ENCODE measurements at regions not wholly inside any gene's neighbourhood (a gene's known extent, or its start where the extent isn't known, plus 50 kb on each side); places are given as distances from the start of the nearest gene placed in this dataset.

DNA sequence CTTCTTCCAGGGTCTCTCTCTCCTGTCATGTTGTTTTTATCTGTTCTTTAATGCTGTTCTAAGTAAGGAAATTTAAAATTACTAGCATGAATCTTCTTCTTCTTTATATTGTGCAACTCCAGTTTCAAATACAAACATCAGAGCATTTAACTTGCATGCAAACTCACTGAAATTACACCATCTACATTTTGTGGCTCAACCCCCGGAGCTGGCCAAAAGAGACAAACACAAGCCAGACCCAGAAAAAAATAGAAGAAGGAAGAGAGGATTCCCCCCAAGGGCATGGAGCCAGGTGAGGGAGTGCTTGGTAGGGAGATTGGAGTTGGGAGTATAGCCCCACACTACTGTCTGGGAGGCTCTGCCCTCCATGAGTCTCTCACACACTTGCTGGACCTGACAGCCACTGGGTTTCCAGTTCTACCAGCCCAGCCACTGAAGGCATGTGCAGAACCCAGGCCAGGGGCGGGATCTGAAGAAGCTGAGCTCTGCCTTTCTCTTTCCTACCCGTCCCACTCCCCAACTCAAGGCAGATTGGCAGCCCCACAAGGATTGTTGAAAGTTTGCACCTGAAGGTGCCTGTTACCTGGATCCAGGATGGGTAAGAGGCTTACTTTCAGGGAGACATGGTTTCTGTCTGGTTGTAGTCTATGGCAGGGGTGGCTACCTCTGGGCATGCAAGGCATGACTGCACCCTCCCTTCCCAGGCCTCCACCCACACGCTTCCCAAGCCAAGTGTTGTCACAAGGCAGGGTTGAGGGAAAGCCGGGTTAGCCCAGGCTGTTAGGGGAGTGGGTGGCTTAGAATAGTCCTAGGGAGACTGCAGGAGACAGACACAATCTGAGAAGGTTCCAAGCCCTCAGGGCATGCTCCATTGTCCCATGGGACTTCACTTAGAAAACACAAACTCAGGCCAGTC, 297.2 kb downstream of the TGFB2 start:
- DNase-seq (no peak), ATAC-seq (no peak)

DNA sequence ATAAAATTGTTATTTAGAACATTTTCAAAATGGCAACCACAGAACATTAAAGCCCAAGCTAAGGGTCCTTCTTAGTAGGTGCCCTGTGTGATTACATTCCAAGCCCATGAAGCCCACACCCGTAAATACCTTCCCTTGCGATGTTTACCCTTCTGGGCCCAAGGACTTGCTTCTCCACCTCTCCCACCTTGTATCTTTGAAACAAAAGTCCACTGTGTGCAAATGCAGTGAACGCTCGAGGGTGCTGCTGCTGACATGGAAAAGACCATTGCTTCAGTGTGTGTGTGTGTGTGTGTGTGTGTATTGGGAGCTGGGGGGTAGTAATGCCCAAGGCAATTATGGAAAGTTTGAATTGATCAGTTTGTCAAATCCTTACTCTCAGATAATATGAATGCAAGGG, 298.1 kb downstream of the TGFB2 start:
- ATAC-seq (no peak), DNase-seq (no peak)

GRCh38 chr1:218643926-218644325, 298.8 kb downstream of the TGFB2 start:
- DNase-seq, result no peak

DNA sequence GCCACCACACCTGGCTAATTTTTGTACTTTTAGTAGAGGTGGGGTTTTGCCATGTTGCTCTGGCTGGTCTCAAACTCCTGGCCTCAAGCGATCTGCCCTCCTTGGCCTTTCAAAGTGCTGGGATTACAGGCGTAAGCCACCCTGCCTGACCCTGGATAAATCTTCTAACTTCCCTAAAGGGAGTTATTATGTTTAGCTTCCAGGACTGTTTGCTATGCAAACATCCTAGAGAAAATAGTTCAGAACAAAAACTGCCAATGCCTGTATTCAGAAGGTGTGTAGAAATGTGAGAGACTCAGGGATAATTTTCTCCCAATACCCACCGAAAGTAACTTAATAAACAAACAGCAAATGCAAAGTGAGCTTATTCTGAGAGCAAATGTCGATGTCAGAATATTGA, 301.2 kb downstream of the TGFB2 start:
- DNase-seq, result no peak
- ATAC-seq, result no peak

More at GRCh38 chr1:218643926-218644325, 298.8 kb downstream of the TGFB2 start:
- ATAC-seq, result no peak

GRCh38 chr1:218656301-218657037, 311.3 kb downstream of the TGFB2 start:
- ATAC-seq, result no peak
- no peak for DNase-seq

GRCh38 chr1:218658269-218658668, 313.1 kb downstream of the TGFB2 start:
- ATAC-seq (no peak), DNase-seq (no peak)

DNA sequence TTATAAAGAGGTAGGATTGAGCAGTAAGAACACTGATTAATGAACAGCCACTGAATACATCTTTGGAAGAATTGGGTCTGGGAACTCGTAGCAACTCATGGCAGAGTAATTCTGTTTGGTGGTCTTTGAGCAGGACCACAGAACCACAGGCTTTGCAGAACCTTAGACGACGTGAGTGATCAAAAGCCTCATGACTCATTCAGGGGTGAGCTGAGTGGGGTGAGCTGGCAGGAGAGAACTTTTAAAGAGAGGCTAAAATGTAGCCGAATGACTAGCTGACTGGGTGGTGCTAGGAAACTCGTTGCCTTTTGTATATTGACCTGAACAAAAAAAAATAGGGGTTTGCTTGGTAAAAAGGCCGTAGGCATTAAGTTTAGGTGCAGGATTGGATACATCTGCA, 313.8 kb downstream of the TGFB2 start:
- no peak for DNase-seq
- no peak for ATAC-seq

DNA sequence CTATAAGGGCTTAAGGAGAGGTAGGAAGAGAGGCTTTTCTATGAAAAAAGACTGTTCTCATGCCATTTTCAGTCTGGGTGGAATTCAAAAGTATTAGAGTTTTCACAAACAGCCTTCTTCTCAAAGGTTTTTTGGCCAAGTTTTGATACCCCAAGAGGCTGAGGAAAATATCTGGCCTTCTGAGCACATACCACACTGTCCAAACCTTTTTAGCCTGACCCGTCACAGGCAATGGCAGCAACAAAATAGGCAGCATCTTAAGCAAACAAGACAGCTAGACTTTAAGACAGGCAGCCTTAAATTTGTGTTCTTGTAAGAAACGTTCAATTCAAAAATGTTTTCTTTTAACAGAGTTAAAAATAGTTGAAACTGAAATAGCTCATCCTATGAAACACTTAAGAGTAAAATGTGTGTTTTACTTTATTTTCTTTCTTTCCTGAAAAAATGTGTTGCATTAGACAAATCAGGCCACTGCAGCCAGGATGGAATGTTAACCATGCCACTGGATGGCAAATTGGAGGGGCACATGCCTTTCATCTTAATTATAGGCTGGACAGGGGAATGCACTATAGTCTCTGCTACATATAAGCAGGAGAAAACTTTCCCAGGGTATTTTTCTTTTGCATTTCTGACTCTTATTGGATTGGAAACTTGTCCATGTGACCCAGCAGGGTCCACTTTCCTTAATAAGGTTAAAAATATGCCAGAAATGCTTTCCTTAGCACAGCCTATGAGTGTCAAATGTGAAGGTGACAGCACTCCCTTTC, 315.0 kb downstream of the TGFB2 start:
- no peak for DNase-seq
- ATAC-seq, result no peak

DNA sequence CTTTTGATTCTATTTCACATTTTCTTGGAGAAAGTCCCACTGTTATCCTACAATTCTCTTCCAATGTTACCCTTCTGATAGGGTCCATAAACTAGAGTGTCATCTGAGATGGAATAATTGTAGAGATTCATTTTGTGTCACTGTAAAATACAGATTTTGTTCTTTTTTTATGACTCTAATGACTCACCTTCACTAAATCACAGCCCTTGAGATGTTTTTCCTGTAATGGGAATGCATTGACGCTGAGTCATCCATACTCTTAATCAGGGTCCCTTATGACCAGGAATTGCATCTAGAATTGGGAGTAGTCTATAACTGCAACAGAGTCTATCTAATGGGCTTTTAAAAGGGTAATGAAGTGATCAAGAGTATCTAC, 315.5 kb downstream of the TGFB2 start:
- ATAC-seq (no peak), DNase-seq (no peak)

DNA sequence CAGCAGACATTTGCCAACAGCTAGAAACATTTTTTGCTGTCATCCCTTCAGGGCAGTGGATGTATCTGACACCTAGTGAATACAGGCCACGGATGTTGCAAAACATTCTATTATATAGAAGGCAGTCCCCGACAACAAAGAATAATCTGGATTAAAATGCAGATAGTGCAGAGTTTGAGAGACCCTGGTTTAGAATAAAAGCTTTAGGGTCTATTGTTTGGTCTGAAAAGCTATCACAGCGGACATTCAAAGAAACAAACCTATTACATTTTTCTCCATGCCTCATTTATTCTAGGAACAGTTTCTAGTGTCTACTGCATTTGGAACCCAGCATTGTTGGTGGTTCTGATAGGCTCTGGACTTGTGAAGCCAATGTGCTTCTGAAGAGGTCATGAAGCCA, 316.3 kb downstream of the TGFB2 start:
- ATAC-seq (no peak), DNase-seq (no peak)

DNA sequence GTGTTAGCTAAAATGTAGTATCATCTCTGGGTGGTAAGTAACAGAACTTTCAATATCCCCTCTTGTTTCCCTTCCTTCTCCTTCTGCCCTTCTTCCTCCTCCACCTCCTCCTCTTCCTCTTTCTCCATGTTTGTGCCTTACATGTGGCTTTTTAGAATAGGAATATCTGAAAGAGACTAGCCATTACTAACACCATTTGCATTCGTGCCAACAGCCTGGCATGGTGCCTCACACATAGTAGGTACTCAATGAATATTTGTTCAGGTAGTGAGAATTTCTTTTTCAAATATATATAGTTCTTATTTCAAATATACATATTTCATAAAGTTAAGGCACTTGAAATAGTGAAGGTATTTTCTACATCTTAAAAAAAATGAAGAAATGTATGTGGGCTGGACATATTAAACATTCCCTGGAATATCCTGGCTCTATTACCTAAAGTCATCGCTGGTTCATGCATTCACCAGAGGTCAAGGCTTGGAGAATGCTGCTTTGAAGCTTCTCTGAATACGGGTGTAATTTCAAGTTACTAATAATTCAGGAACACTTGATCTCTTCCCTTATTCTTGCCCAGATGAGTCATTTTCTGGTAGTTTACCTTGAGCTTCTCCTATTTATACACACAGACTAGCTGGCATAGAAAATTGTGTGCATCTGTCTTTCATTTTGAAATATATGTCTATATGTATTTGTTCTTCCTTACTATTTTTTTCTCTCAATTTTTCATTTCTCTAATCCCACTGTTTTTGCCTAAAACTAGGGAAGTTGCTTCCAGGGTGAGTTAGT, 319.4 kb downstream of the TGFB2 start:
- no peak for ATAC-seq
- no peak for DNase-seq

- no peak for DNase-seq
- no peak for ATAC-seq
These were observed 320.1 kb downstream of the TGFB2 start for GRCh38 chr1:218665221-218665620.

- ATAC-seq (no peak), DNase-seq (no peak)
These were observed 321.1 kb downstream of the TGFB2 start for GRCh38 chr1:218666263-218666662.

GRCh38 chr1:218667781-218668516, 322.8 kb downstream of the TGFB2 start:
- ATAC-seq, result no peak
- DNase-seq, result no peak

GRCh38 chr1:218669431-218669830, 324.3 kb downstream of the TGFB2 start:
- no peak for DNase-seq

DNA sequence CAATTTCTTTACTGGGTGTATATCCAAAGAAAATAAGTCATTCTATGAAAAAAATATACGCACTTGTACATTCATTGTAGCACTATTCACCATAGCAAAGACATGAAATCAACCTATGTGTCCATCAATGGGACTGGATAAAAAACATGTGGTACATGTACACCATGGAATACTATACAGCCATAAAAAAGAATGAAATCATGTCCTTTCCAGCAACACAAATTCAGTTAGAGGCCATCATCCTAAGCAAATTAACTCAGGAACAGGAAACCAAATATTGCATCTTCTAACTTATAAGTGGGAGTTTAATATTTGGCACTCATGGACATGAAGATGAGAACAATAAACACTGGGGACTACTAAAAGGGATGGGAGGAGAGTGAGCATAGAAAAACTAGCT, 325.7 kb downstream of the TGFB2 start:
- ATAC-seq, result no peak
- DNase-seq, result no peak

More at GRCh38 chr1:218669431-218669830, 324.3 kb downstream of the TGFB2 start:
- no peak for ATAC-seq

DNA sequence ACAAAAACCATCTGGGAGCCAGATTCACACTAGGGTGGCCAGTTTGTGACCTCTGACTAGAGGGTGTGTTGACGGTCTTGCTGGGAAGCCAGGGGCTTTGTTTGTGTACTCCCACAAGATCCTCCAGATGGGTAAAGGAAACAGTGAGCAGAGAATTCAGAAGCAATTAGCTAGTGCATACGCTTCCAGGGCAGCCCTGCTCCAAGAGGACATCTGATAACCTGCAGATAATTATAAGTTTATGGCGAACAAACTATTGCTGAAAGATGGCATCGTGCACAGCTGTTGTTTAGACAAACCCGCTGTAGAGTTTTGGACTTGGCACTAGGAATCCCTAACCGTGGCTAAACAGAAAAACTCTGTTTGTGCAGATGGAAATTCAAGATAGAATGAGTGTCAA, 326.4 kb downstream of the TGFB2 start:
- ATAC-seq (no peak), DNase-seq (no peak)

- DNase-seq (no peak), ATAC-seq (no peak)
These were observed 328.0 kb downstream of the TGFB2 start for GRCh38 chr1:218673170-218673569.

DNA sequence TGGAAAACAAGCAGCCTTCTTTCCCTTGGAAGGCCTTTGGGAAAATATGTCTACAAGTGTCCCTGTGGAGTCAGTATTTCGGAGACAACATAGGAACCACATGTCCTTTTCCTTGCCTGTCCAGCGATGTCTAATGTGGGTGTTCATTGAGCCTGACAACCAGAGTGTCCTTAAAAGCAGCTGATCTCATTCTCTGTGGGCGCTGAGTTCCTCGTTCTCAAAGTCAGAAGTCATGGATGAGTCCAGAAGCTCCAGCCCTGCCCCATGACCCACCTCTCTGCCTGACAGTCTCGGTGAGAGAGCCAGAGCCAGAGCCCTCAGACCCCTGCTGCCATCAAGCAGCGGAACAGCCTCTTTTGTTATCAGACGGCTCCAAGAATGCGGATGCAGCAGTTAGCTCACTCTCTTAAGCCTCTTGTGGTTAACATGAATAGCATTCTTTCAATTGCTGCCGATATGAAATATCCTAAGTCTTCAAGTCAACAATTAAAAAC, 329.2 kb downstream of the TGFB2 start:
- ATAC-seq, result no peak
- no peak for DNase-seq

- DNase-seq (no peak), ATAC-seq (no peak)
These were observed 331.9 kb downstream of the TGFB2 start for GRCh38 chr1:218677026-218677425.

DNA sequence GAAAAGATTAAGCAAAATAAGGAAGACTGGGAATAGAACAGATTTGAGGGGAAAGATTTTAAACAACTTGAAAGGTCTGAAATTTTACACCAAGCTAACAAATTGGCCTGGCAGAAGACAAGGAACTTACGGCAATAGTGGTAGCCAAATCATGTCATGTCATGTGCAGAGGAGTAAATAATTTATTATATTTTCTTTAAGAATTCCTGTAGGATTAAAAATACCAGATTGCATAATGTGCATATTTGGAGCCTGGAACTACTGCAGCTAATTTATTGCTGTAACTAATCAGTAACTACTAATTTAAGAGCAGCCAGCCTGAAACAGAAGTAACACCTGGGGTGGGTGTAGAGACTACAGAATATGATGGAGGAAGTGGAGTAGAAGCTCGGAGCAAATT, 334.3 kb downstream of the TGFB2 start:
- DNase-seq, result no peak
- no peak for ATAC-seq
